GM18511 (cell line): ENCODE measurements at regions not wholly inside any gene's neighbourhood (a gene's known extent, or its start where the extent isn't known, plus 50 kb on each side); places are given as distances from the start of the nearest gene placed in this dataset.

Experiments used
- ATAC-seq: cut with Tn5 transposase; IDR thresholded peaks from one replicate; pipeline ENCODE4 v1.9.1; 2021; ENCODE audit warnings: mild to moderate bottlenecking, moderate library complexity; ENCODE audit not compliant: unreplicated experiment

DNA sequence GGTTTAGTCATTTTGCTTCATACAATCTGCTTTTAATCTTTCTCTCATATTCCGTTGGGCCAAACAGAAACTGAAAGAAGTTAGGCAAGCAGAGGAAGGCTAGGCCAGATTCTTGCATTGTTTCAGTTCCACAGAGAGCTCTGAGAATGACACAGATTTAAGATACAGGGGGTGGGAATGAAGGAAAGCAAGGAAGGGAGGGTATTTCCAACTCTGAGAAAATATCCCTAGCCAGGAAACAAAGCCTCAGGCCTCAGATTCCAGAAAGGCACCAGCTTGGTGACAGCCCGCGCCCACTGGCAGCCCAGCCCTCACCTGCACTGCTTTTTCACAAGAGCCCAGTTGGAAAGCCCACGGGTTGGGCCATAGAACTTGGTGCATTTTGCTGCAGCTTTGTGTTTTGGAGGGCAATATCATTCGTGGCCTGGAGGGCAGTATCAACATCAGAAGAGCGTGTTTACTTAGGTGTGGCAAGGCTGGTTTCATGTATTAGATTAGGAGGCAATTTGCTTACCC, 63.5 kb downstream of the ENC1 start:
- peak; percentile 76 for ATAC-seq

DNA sequence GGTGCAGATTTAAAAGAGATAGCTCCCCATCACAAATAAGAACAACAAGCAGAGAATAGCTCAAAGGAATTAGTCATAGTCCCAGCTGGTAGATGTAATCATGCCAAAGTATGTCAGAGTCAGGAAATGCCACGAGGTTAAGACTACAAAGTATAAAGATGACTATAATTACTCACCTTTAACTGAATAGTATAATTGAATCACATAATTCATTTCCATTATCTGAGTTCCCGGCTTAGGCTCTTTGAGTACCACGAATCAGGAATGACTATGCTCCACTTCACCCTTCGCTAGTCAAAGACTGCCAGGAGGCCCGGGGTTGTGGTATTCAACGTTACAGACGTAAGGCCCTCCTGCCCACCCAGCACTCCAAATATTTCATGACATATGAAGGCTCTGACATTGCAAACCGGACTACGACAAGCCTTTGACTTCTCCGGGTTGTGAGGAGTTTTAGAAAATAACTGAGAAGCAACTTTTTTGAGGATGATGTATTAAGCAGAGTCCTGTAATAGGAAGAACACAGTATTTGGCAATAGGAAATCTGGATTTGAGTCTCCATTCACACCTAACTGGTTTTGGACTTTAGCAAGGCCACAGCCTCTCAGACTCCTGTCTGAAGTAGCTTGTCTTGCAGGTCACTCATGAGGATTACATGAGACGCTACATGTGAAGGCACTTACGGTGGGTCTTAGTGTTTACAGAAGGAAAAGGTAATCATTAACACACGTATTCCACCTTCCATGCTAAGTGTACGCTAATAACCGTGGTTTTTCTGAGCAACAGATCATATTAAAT, 64.6 kb downstream of the ENC1 start:
- ATAC-seq, result no peak

DNA sequence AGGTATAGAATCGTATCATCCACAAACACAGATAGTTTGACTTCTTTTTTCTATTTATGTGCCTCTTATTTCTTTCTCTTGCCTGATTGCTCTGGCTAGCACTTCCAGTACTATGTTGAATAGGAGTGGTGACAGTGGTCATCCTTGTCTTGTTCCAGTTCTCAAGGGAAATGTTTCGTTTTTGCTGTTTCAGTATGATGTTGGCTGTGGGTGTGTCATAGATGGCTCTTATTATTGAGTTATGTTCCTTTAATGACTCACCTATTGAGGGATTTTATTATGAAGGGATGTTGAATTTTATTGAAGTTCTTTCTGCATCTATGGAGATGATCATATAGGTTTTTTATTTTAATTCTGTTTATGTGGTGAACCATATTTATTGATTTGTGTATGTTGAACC, 70.3 kb downstream of the ENC1 start:
- ATAC-seq, result no peak

DNA sequence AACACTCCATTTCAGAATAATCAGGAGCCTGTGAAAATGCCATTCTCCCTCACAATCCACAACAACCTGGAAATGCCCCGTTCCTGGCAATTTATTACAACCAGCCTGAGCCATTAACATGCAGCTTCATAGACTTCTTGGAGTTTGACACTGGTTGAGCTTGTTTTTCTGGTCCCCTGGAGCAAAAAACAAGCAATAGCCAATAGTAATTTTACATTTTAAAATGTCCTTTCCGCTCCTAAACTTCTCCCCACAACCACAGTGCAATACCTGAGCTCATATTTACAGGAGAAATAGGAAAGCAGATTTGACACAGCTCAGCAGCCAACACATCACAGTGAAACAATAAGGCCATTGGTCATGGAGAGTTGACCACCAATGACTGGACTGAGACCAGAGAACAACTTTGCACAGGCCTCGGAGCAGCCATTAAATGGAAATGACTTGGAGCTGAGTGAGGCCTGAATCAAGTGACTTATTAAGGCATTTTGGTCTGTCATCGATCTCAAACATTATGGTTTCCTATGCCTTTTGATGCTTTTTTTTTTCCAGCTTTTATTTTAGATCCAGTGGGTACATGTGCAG, 73.0 kb downstream of the ENC1 start:
- no peak for ATAC-seq

DNA sequence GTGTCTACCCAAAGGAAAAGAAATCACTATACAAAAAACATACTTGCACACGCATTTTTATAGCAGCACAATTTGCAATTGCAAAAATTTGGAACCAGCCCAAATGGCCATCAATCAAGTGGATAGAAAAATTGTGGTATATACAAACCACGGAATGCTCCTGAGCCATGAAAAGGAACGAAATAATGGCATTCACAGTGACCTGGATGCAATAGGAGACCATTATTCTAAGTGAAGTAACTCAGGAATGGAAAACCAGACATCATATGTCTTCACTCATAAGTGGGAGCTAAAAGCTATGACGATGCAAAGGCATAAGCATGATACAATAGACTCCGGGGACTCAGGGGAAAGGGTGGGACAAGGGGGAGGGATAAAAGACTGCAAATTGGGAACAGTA, 78.4 kb downstream of the ENC1 start:
- ATAC-seq, result no peak

DNA sequence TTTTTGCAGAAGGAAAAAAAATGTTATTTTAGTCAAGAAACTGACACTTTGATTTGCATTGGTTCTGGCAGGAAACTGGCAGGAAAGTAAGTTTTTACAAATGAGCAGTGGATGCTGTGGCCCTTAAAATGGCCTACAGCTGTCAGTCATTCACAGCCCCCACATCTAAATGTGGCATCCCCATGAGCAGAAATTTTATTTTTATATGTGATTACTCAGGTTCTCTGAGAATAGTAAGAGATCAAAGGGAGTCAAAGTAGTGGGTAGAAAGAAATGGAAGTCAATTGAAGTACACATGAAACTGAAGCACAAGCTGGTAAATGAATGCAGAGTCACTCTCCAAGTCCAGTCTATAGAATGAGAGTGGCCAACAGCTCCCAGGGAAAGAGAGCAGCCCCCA, 80.3 kb downstream of the ENC1 start:
- no peak for ATAC-seq

DNA sequence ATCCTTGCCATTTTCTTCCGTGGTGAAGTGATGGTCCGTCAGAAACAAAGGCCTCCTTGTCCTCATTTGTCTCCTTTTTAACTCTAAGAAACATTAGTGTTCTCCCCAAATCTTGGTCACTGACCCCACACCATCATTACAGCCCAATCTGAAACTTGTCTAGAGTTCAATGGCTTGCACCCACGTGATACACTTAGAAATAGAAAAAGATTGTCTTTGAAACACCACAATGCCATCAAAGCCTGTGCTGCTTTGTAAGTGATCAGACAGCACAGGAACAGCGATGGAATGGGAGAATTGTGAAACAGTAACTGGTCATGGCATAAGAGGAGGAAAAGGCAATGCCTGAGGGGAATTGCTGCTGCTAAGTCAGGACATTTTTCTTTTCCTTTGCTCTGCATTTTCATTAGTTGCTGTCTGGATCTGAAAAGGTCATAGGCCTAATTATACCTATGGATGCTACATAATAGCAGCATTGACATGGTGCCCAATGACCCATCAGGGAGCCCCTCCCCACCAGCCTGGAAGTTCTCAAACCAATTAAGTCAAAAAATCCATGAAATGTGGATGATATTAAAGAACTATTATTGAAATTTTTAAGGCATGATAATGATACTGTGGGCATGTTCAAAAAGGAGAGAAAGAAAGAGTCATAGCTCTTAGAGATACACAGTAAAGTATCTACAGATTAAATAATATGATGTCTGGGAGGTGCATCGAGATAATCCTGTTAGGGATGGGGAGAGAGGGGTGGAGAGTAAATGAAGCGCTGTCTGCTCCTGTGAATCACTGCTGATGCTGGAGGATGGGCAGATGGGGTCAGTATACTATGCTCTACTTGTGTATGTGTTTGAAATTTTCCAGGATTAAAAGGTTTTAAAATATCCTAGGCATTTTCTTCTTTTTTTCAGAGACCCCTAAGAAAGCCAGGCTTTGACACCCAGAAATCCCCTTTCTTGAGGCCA, 83.6 kb downstream of the ENC1 start:
- ATAC-seq, result no peak

DNA sequence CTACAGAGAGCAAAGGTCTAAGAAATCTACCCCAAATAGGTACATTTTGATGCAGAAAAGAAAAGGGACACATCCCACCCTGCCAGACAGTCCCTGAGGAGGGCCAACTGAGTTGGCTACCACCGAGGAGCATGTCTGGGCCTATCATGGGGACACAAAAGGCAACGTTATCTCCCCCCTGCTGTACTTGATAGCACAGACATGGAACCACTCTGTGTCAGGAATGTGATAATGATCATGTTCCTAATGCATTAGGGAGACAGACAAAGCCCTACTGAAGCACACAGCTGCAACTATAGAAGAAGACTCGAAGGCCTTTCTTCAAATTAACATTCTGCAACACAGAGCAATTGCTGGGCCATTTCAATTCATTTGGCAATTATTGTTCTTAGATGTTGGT, 84.5 kb downstream of the ENC1 start:
- no peak for ATAC-seq

DNA sequence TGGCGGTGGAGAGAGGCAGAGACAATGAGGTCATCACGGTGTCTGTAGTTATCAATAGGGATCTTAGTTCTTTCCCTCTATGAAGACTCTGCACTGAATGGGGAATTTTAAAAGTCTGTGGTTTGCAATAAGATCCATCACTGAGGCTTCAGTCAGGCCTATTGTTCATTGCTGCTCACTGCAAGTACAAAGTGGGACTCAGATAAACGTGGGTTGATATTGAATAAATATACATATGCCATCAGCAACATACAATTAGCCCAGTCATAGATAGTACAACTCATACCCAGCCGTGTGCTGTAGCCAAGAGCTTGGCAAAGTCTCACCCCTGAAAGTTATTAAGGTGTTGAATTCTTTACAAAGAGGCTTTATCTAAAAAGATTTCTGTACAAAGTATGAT, 88.4 kb downstream of the ENC1 start:
- no peak for ATAC-seq

DNA sequence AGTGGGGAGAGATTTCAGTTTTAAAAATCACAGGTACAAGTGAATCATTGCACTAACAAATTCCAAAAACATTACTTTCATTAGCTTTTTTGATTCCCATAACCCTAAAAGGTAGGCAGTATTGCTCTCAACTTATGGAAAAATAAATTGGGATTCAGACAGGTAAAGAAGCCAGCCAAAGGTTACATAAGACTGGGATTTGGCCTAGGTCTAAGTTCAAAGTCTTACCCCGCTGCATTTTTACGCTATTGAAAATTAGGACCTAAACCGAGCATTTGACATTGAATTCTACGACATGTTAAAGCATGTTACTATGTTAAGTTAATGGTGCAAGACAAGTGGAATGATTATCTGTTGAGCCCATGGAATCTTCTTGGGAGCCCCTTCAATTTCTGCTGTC, 89.6 kb downstream of the ENC1 start:
- no peak for ATAC-seq

DNA sequence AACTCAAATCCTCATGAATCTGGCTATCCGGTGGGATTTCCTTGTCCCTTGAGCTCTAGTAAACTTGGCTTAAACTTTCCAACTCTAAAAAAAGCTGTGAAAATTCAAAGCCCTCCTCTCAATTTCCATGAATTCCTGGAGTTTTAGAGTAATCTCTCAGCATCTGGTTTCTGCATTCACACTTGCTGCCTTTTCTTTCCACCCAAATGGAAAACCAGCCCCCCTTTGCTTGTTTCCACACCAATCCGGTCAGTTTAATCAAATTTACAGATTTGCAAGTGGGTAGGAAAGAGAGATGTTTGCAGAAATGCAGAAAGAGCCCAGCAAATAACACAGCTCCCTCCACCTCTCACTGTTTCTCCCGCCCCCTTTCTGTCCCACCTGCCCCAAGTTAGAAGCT, 91.1 kb downstream of the ENC1 start:
- ATAC-seq, result no peak

DNA sequence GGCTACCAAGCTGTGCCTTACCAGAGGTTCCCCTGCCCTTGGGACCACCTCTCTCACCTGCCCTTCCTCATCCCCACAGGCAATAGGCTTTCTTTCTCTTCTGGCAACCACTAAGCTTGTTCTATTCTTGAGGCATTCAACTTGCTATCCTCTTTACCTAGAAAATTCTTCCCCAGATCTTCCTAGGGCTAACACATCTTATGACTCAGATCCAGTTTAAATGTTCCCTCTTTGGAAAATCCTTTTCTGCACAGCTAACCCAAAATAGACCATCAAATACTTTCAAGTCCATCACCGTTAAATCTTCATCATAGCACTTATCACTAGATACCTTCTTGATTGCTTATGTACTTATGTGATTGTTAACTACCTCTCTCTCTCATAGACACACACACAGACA, 93.7 kb downstream of the ENC1 start:
- ATAC-seq, result no peak

DNA sequence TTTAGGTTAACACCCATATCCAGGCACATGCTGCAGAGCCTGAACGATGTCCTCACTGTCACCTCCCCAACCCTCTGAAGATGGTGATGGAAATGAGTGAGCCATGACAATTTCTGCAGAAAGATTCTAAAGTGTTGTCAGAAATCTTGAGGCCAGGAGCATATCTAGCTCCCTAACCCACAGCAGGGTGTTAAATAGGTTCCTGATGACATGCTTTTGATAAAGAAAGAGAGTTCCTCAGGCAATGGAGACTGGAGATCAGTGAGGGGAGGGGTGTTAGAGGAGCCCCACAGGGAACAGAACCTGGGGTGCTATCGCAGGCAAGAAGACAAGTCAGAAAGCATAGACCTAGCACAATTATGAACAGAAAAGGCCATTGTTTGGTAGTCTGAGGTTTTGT, 95.7 kb downstream of the ENC1 start:
- ATAC-seq, result no peak

DNA sequence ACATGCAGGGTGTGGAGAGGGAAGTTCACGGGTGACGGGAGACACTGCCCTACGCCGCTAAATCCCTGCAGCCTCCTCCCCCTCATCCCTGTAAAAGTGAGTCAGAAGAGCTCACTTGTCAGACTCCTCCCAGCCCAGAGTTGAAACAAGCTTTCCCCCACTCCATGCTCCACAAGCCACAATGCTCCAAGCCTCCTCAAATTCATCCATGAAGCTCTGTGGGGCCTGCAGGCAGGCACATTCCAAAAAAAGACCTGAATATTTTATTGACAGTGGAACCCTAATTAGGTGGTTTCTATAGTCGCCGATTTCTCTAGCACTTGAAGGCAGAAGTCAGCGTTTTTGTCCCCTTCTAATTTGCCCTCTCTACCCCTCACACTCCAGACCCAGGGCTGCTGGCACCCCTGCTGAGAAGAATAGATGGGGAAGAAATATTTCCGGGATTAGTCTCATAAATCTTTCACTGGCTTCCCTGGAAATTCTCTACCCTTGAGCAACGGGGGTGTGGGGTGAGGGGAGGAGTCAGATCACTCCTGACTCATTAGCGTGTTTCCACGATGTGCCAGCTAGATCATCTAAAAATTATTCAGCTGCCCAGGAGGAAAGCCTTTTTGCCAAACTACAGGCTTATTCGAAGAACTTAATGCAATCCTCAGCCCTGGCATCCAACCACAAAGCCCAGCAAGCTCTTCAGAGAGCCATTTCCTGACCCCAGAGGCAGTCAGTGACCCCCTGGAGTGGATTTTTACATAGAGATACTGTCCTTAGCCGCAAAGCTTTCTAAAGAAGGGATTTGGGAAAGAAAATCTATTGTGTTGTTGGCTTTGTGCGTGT, 97.1 kb downstream of the ENC1 start:
- no peak for ATAC-seq

DNA sequence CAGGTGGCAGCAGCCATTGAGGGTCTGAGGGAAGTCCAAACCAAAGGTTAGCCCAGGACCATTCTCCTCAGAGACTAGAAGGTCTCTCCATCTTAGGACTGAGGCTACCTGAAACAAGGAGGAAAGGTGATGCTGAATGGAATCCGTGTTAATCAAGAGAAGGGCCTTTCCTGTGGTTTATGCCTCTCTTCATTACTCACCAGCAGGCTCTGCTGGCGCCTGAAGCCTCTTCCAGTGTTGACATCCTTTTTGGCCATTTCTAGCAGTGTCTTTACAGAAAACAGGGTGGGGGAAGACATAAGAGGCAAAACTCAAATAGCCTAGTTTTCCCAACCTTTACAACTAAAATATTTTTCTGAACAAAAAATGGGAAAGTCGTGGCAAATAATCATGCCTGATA, 98.0 kb downstream of the ENC1 start:
- ATAC-seq, result no peak

DNA sequence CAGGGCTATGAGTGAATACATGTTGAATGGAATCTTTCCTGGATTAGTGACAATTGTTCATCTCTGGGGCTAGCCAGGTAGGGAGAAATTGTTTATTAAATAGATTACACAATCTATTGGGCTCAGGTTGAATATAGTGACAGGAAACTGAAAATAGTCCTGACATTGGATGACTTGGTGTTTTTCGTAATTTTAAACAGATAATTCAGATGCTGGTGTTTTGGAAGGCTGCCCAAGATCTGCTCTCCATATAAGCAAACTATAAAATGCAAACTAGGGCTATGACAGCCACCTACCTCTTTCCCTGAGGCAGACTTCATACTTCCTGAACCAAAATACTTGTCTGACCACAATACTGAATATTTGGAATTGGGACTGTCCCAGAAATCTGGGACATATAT, 99.1 kb downstream of the ENC1 start:
- no peak for ATAC-seq

DNA sequence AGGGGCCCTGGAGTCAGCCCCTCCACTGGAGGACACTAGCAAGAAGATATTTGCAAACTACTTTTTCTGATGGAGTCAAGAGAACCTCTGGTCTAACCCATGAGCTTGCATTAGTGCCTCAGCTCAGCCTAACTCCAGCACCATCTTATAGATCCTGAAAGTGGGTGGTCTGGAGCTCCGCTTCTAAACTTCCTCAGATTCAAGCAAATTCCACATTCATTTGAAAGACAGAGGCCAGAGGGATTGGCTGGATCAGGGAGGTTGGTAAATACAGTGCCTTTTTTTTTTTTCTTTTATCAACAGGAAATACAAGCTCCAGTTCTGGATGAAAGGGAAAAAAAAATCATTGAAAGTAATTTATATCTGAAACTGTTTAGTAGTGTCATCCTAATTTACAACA, 99.9 kb downstream of the ENC1 start:
- no peak for ATAC-seq

DNA sequence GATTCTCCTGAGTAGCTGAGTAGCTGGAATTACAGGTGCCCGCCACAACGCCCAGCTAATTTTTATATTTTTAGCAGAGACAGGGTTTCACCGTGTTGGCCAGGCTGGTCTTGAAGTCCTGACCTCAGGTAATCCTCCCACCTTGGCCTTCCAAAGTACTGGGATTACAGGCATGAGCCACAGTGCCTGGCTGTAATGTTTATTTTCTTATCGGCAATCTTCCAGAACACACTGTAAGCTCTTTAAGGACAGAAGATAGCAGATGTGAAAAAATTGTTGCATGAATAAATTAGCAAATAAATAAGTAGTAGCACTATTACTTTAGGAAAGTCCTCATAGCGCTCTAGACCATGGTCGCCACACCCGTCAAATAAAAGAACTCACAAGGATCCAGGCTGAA, 100.5 kb downstream of the ENC1 start:
- ATAC-seq, result no peak

DNA sequence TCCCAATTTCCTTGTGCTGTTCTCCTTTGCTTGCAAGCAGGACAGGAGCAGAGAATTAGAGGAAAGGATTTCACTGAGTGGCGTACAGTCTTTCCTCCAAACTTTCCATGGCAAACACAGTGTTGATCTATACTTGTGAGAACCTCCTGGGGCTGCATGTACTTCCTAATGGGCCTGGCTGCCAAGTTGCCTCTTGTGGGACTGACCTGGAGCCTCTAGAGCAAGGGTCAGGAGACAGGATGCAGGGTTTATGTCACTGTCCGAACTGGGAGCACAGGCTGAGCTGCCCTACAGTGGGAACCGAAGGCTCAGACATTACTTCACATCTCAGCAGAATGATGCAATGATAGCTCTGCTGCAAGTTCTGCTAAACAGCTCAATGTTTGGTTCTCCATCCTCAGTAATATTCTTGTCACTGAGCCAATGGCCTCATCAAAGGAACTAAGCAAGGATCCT, 102.3 kb downstream of the ENC1 start:
- no peak for ATAC-seq

DNA sequence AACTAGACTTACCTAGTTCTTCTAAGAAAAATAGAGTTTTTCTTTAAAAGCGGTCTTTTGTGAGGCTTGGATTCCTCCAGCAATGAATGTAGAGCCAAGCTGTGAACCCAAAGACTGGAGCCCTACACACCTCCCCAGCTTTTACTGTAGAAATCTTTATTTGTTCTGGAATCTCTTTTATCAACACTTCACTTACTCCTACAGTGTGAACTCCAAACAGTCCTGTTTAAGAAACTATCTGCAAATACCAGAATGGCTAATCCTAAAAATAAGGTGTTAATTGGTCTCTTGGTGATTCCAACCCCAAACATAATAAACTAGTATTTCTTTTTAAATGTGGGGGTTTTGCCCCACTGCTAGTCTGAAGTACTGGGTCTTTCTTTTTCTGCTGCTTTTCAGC, 103.9 kb downstream of the ENC1 start:
- no peak for ATAC-seq

DNA sequence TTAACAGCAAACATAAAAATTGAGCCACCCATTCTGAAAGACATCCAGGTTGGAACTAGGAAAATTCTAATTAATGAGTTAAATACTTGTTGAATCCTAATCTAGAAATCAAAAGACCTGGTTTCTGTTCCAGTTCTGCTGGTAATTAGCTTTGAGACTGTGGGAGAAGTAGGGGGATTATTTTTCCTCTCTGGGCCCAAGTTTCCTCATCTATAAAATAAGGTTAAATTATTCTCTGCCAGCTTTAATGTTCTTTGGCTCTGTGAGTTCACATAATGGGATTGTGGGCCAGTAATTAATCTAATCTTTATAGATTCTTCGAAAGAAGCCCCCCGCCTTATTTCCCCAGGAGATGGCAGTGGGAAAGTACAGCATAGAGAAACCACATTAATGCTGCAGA, 104.6 kb downstream of the ENC1 start:
- ATAC-seq, result no peak
